ENCODE measurements at regions not wholly inside any gene's neighbourhood (a gene's known extent, or its start where the extent isn't known, plus 50 kb on each side); places are given as distances from the start of the nearest gene placed in this dataset.

DNA sequence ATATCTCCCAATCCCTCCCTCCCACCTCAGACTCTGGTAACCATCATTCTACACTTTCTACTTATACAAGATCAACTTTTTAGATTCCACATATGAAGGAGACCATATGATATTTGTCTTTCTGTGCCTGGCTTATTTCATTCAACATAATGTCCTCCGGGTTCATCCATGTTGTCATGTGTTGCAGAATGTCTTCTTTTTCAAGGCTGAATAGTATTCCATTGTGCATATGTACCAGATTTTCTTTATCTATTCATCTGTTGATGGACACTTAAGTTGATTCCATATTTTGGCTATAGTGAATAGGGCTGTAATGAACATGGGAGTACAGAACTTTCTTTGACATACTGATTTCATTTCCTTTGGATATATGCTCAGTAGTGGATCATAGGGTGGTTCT is 78.9 kb upstream of the MAP1B start:
- H3K4me3 ChIP-seq = no peak overlapping the region
- intact Hi-C loops (cut with micrococcal nuclease) = no loop called here
- peaks cover 21% of the 10 kb centered on the region for H3K9me3 ChIP-seq (replicated peaks)
- no peak for DNase-seq
- no peak overlapping the region for H3K27ac ChIP-seq (replicated peaks)
- no peaks in the 10 kb centered on the region for H3K27me3 ChIP-seq (ENCODE audit: low read depth)
- TF ChIP-seq, protein P1, sequence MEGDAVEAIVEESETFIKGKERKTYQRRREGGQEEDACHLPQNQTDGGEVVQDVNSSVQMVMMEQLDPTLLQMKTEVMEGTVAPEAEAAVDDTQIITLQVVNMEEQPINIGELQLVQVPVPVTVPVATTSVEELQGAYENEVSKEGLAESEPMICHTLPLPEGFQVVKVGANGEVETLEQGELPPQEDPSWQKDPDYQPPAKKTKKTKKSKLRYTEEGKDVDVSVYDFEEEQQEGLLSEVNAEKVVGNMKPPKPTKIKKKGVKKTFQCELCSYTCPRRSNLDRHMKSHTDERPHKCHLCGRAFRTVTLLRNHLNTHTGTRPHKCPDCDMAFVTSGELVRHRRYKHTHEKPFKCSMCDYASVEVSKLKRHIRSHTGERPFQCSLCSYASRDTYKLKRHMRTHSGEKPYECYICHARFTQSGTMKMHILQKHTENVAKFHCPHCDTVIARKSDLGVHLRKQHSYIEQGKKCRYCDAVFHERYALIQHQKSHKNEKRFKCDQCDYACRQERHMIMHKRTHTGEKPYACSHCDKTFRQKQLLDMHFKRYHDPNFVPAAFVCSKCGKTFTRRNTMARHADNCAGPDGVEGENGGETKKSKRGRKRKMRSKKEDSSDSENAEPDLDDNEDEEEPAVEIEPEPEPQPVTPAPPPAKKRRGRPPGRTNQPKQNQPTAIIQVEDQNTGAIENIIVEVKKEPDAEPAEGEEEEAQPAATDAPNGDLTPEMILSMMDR (IDR thresholded peaks at IDR 0.05; ENCODE audit: borderline replicate concordance) = no peak
- no peaks in the 10 kb centered on the region for H3K36me3 ChIP-seq
- H3K4me1 ChIP-seq = no peaks in the 10 kb centered on the region

DNA sequence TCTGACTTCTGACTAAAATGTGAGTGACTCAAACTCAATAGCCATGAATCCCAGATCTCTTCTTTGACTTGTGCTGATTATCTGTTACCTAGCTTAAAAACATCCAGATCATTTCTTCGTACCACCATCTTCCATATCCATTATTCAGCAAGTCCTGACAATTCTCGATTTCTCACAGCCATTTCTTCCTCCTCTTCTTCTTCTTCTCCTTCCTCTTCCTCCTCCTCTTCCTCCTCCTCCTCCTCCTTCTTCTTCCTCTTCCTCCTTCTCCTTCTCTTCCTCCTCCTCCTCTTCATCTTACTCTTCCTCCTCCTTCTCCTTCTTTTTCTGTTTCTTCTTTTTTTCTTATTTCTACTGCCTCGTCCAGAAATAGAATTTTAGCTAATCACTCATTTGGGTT is 77.0 kb upstream of the MAP1B start:
- TF ChIP-seq, protein P1 (IDR thresholded peaks at IDR 0.05; ENCODE audit: borderline replicate concordance) = no peak
- H3K4me3 ChIP-seq = no peak overlapping the region
- H3K27ac ChIP-seq (replicated peaks) = no peak overlapping the region
- H3K9me3 ChIP-seq (replicated peaks) = peaks cover 6% of the 10 kb centered on the region
- H3K36me3 ChIP-seq = no peaks in the 10 kb centered on the region
- no peaks in the 10 kb centered on the region for H3K4me1 ChIP-seq
- no peaks in the 10 kb centered on the region for H3K27me3 ChIP-seq (ENCODE audit: low read depth)
- DNase-seq = no peak
- intact Hi-C loops (cut with micrococcal nuclease) = no loop called here

DNA sequence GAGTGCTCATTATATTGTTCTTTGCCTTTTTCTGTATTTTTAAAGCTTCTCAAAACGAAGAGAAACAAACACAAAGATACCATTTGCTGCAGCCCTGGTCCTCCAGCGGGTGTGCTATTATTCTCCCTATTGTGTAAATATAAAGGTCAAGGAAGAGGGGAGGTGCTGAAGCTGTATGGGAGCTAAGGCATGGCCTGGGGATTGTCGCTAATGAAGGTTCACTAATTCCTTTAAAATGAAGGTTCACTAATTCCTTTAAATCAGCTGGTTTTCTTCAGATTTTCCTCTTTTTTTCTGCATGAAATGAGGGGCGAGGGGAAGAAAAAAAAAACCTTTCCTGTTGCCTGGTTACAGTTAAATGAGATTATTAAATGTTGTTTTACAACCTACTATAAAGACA is 74.5 kb upstream of the MAP1B start:
- H3K27ac ChIP-seq (replicated peaks) = no peak overlapping the region
- H3K4me3 ChIP-seq = no peak overlapping the region
- no peaks in the 10 kb centered on the region for H3K4me1 ChIP-seq
- H3K27me3 ChIP-seq (ENCODE audit: low read depth) = no peaks in the 10 kb centered on the region
- intact Hi-C loops (cut with micrococcal nuclease) = no loop called here
- no peaks in the 10 kb centered on the region for H3K36me3 ChIP-seq
- peaks cover 6% of the 10 kb centered on the region for H3K9me3 ChIP-seq (replicated peaks)
- TF ChIP-seq, protein P1 (IDR thresholded peaks at IDR 0.05; ENCODE audit: borderline replicate concordance) = no peak
- no peak for DNase-seq

DNA sequence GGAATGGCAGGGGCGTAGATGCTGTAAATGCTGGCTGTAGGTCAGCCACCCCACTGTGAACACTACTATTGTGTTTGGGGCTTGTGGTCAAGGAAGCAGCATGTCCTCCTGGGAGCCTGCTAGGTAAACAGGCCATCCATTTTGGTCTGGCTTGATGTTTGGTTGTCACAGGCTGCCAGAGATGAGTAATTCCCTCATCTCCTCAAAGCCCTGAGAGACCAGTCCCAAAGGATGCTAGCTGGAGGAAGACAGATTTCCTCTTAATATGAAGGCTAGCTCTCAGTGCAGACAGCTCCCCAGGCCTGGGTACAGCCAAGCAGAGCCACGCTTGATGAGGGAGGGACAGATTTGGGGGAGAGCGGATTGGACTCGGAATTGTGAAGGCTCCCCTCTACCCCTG is 72.5 kb upstream of the MAP1B start:
- Histone ChIP-seq H3K4me3 (no peak overlapping the region), H3K27ac (replicated peaks) (peak overlapping the region; percentile 42), H3K27me3 (ENCODE audit: low read depth) (no peaks in the 10 kb centered on the region), H3K36me3 (no peaks in the 10 kb centered on the region), H3K4me1 (no peaks in the 10 kb centered on the region), H3K9me3 (replicated peaks) (no peaks in the 10 kb centered on the region)
- TF ChIP-seq, protein P1 (IDR thresholded peaks at IDR 0.05; ENCODE audit: borderline replicate concordance) = no peak
- intact Hi-C loops (cut with micrococcal nuclease) = no loop called here
- DNase-seq = no peak

DNA sequence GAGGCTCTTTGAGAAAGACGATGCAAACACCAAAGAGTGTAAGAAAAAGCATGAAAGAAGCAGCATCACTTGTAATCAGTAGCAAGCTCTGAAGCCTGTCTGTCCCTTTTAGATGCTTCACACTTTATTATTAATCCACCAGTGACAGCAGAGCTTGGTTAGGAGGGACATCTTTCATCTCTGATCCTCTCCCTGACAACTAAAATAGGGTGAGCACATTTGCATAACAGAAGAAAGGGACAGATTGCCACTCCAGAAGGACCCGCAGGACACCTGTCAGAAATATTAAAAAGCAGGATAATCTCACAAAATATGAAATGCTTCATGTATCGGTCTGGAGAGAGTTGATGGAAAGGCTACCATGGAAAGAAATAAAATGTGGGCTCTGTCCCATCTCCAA is 71.4 kb upstream of the MAP1B start:
- TF ChIP-seq, protein P1 (IDR thresholded peaks at IDR 0.05; ENCODE audit: borderline replicate concordance) = no peak
- Histone ChIP-seq H3K27ac (replicated peaks) (no peak overlapping the region), H3K9me3 (replicated peaks) (no peaks in the 10 kb centered on the region), H3K4me1 (no peaks in the 10 kb centered on the region), H3K27me3 (ENCODE audit: low read depth) (peaks cover 6% of the 10 kb centered on the region), H3K4me3 (no peak overlapping the region), H3K36me3 (no peaks in the 10 kb centered on the region)
- intact Hi-C loops (cut with micrococcal nuclease) = no loop called here
- DNase-seq = no peak

DNA sequence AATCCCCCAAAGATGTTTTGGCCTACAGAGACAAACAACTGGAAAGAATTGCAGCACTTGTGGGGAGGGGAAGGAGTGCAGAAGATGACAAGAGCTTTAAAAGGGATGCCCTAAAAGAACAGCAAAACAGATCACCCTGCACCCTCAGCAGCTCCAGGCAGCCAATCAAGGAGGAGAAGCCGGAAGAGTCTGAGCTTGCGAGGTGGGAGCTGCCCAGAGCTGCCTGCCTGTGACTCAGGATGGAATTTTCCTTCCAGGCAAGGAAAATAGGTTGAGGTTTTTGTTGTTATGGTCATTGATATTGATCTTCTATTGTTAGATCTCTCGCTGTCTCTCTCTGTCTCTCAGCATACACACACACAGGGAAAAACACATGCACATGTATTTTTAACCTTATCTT is 70.3 kb upstream of the MAP1B start:
- Histone ChIP-seq H3K4me1 (no peaks in the 10 kb centered on the region), H3K36me3 (no peaks in the 10 kb centered on the region), H3K9me3 (replicated peaks) (no peaks in the 10 kb centered on the region), H3K27ac (replicated peaks) (no peak overlapping the region), H3K4me3 (no peak overlapping the region), H3K27me3 (ENCODE audit: low read depth) (peaks cover 6% of the 10 kb centered on the region)
- DNase-seq = no peak
- TF ChIP-seq, protein P1 (IDR thresholded peaks at IDR 0.05; ENCODE audit: borderline replicate concordance) = no peak
- intact Hi-C loops (cut with micrococcal nuclease) = no loop called here

Data from left ventricle myocardium inferior (tissue), 1 donor.